ENCODE measurements at regions not wholly inside any gene's neighbourhood (a gene's known extent, or its start where the extent isn't known, plus 50 kb on each side); places are given as distances from the start of the nearest gene placed in this dataset.
"Not testable (repeated sequence)": the region's sequence is repeated elsewhere in the genome, so short reads cannot be mapped to it uniquely, and the experiment has no call there.

DNA sequence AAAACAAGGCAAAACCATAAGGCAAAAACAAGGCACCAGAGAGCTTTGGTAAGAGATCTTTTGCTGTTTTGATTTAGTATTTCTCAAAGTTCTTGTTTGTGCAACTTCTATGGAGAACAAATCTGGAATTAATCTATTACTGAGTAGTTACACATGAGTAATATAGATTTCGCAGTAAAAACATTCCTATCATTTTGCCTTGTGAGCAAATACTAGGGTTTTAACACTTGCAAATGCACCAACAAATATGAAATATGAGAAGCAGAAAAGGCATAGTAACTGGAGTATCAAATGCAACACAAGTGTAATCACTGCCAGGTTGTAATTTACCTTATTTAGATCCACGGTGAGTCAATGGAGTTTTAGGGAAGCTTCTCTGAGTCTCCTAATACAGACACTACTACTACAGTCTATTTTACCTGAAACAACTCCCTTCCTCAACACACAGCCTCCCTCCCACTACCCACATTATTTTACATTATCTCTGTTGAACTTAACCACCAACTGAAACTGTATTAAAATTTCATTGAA, 324.1 kb downstream of the FLRT2 start:
- FAIRE-seq (no peak), DNase-seq (ENCODE audit: low spot score) (no peak)

DNA sequence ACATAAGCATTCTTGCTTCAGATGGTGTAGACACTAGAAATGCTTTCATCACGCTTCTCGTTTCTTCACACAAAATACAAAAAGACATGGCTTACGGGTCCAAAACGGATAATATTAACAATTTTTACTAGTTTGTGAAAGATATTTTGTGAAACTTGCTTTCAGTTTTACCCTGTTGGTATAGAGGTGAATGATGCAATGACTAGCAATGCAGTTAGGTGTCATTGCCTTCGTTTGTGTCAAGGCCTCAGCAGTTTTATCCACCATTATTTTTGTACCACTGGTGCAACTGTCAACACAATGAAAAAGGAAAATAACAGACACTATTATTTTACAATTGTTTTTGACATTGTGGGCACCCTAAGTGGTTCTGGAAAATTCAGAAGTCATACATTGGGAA, 323.0 kb downstream of the FLRT2 start:
- DNase-seq (ENCODE audit: low spot score) = no peak
- FAIRE-seq = no peak

DNA sequence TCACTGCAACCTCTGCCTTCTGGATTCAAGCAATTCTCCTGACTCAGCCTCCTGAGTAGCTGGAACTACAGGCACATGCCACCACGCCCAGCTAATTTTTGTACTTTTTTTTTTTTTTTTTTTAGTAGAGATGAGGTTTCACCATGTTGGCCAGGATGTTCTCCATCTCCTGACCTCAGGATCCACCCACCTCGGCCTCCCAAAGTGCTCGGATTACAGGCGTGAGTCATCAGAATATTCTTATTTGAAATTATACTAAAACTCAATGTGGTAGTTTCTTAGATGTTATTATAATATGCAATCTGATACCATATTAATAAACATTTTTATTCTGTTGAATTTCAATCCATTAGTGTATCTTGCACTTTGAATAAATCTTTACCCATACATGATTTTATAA, 322.2 kb downstream of the FLRT2 start:
- FAIRE-seq; DNase-seq (ENCODE audit: low spot score): not testable (repeated sequence)

DNA sequence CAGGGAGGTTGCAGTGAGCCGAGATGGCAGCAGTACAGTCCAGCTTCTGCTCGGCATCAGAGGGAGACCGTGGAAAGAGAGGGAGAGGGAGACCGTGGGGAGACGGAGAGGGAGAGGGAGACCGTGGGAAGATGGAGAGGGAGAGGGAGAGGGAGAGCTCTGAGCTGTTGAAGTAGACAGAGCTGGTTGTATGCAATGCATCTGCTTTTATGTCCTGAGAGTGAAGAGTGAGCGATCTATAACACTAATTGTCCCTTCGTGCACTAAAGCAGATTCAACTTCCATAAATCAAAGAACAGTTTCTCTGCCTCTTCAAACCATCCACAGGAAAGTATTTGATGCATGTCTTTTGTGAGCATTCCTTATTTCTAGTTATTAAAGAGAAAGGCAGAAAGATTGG, 300.6 kb downstream of the FLRT2 start:
- not testable (repeated sequence) for DNase-seq (ENCODE audit: low spot score); FAIRE-seq

DNA sequence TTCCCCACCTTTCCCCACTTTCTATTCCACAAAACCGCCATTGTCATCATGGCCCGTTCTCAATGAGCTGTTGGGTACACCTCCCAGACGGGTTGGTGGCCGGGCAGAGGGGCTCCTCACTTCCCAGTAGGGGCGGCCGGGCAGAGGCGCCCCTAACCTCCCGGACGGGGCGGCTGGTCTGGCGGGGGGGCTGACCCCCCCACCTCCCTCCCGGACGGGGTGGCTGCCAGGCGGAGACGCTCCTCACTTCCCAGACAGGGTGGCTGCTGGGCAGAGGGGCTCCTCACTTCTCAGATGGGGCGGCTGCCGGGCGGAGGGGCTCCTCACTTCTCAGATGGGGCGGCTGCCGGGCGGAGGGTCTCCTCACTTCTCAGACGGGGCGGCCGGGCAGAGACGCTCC, 299.7 kb downstream of the FLRT2 start:
- FAIRE-seq; DNase-seq (ENCODE audit: low spot score): not testable (repeated sequence)

DNA sequence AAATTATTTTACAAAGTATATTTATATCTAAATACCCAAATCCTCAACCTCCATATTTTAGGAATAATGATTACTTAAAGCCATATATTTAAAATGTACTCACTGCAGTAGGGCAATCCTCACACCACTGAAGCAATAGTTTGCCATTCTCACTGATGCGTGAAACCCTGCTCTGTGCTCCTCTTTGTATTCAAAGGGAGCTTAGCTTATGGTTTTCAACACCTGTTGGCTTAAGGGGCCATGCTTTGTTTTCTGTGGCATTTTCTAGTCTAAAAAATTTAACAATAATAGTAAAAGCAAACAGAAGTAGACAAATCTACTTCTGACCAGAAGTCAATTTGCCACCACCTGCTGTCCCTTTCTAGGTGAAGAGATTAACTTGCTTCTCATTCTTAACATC, 294.6 kb downstream of the FLRT2 start:
- no peak for DNase-seq (ENCODE audit: low spot score)
- no peak for FAIRE-seq

DNA sequence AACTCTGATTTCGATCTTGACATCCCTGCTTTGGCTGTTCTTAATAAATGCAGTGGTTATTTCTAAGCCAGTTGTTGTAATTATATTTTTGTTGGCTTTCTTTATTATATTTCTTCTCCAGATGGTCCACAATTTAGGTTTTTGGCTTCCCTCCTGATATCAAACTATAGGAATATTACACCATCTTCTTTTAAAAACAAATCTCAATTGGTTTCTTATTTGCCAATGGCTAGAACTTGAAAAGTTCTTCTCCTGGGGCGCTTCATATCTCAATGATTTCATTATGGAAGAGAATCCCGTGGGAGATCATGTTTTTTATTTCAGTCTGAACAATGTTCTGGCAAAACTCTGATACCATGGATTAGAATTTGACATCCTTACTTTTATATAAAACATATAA, 292.3 kb downstream of the FLRT2 start:
- DNase-seq (ENCODE audit: low spot score) (no peak), FAIRE-seq (no peak)

DNA sequence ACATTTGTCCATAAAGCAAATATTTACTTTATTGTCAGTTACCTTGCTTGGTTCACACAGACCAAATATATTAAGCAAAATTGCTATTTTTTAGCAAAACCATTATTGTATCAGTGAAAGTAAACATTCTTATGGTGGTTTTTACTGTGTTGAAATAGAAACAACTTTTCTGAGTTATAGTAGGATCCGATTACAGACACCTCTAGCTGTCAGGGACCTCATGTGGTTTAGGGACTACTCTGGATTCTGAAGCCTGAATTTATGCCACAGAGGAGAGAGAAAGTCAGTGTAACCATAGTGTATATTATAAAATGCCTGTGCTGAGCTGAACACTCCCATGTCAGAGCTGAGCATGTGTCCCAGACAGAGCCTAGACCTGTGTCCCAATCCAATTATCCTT, 287.5 kb downstream of the FLRT2 start:
- DNase-seq (ENCODE audit: low spot score) (no peak), FAIRE-seq (no peak)

DNA sequence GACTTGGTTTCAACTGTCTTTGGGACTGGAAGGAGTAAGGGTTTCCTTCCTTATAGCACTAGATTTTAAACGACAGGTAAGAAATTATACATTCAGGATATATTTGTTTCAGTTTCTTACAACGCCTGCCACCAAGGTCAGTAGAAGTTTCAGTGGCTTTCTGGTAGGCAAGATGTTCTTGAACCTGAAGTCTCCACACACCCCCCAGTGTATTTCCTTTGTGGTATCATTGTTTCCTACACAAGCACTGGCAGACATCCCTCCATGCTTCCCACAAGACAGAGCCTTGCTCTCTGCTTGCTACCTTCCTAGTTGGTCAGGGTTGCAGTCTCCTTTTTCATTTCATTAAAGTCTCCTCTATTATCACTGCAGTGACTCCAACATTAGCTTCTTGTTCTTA, 283.1 kb downstream of the FLRT2 start:
- DNase-seq (ENCODE audit: low spot score) (no peak), FAIRE-seq (no peak)

DNA sequence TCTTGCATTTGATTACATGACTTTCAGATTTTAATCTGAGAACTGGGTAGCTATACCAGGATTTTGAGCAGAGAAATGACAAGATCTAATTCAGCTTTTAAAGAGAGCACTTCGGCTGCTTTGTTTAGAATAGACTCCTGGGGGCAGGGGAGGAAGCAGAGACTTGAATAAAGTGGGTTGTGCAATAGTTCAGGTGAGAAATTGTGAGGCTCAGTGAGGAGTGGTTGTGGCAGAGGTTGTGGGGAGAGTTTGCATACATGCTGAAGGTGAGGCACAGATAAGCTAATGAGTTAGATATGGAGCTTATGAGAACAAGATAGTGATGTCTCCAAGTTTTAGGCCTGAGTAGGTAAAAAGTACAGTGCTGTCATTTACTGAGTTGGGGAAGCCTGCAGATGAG, 281.4 kb downstream of the FLRT2 start:
- FAIRE-seq (no peak), DNase-seq (ENCODE audit: low spot score) (no peak)

DNA sequence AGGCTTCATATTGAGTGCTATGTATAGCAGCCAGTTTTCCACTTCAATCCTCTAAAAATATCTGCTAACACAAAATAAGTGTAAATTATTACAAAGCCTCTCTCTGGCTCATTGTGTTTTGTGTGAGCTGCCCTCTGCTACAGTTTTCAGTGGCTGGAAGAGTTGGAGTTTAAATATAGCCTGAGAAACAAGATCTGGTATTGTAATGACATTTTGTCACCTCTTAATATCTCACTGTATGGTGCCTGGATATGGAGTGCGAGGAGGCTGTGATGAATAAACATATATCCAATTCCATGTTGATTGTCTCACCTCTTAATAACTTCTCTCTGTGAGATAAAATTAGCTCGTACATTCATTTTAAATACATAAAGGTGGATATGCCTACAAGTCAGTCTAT, 269.7 kb downstream of the FLRT2 start:
- FAIRE-seq = no peak
- DNase-seq (ENCODE audit: low spot score) = no peak

DNA sequence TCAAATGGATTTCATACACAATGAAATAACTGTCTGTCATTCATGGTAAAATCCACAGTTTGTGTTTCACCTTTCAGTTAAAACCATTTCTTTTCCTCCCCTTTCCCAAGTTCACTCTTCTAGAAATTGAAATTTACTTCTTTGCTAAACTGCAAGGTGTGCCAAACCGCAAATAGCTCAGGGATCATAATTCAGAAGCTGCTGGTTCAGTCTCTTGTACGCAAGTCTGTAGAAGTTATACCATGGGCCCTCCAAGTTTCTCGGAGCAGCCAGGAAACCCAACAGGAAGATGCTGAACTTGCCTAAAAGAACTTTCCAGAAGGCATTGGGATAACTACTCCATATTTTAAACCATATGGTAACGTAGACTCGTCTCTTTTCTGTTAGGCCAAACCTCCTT, 268.9 kb downstream of the FLRT2 start:
- DNase-seq (ENCODE audit: low spot score) = no peak
- FAIRE-seq = no peak

DNA sequence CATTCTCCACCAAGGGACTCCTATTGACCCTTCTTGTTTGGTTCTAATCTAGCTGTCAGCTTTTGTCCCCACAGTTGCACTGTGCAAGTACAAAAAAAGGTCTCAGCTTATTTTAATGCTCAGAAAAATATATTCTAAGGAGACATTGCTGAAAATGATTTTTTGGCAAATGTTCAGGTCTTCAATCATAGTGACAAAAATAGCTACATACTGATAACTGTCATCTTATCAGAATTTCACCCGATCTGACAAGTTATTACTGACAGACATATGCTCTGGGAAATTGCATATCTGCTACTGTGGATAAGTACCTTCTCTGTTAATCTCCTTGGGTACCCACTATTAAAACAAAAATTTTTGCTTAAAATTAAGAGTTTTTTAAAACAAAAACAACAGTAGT, 263.6 kb downstream of the FLRT2 start:
- FAIRE-seq (no peak), DNase-seq (ENCODE audit: low spot score) (no peak)

DNA sequence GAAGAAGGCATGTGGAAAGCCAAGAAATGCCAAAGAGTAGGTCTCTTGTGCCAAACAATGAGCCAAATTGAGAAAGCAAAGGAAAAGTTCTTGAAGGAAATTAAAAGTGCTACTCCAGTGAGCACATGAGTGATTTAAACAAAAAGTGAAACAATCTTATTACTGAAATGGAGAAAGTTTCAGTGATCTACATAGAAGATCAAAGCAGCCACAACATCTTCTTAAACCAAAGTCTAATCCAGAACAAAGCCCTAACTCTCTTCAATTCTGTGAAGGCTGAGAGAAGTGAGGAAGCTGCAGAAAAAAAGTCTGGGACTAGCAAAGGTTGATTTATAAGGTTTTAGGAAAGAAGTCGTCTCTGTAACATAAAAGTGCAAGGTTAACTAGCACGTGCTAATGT, 259.6 kb downstream of the FLRT2 start:
- no peak for FAIRE-seq

DNA sequence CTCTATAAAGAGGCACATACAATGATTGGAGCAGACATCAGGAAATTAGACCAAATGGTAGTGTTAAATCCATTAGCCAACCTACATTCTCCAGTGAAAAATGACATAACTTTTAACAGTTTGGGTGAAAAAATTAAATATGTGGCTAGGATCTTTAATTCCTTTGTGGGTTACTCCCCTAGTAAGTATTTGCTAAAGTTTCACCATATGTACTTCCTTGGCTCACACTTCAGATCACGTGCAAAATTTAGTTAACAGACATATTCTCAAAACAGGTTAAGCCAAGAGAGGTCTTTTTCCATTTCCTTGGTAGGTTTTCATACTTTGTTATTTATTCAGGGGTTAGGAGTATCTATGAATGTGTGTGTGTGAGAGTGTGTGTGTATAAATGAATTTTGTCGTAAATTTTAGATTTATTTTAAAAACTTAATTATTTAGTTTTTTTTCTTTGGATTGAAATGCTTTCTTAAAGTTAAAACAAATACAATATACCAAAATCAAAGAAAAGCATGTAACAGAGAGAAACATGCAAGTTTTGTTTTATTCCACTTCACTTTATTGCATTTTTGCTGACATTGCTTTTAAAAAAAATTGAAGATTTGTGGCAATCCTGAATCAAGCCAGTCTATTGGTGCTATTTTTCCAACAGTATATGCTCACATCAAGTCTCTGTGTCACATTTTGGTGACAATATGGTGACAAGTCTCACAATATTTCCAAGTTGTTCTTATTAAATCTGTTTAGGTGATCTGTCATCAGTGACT, 258.7 kb downstream of the FLRT2 start:
- FAIRE-seq = no peak
- no peak for DNase-seq (ENCODE audit: low spot score)

More for the DNA sequence above, 259.6 kb downstream of the FLRT2 start:
- DNase-seq (ENCODE audit: low spot score) = no peak

DNA sequence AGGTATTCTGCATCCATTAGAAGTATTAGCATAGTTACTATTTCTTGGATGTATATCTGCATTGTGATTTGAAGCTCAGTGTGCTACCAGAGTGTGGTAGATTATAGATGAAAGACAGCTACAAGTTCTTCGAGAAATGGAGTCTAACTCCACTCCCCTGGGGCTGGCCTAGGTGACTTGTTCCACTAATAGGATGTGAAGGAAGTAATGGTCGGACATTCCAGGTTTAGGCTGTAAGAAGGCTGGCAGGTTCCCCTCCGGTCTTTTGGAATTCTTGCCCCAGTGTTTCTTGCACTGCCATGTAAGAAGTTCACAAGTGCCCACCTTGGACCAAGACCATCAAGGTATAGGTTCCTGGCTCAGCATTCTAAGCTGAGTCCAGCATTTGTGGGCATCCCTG, 236.4 kb downstream of the FLRT2 start:
- FAIRE-seq (no peak), DNase-seq (ENCODE audit: low spot score) (no peak)

DNA sequence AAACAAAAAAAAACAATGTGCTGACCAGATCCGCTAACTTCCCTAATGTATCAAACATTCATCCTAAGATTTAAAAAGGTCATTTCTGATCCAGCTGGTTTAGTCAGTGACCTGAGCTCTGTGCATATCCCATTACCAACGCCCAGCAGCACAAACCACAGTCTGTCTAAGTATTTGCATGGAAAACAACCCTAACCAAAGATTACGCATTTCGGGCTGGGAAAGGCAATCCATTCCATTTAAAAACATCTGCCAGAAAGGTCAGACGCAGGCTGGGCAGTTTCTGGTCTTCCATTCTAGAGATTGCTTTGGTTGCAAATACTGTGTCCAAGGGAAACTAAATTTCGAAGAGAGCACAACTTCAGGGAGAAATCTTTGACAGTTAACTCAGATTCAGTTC, 234.9 kb downstream of the FLRT2 start:
- DNase-seq (ENCODE audit: low spot score) (no peak), FAIRE-seq (no peak)

DNA sequence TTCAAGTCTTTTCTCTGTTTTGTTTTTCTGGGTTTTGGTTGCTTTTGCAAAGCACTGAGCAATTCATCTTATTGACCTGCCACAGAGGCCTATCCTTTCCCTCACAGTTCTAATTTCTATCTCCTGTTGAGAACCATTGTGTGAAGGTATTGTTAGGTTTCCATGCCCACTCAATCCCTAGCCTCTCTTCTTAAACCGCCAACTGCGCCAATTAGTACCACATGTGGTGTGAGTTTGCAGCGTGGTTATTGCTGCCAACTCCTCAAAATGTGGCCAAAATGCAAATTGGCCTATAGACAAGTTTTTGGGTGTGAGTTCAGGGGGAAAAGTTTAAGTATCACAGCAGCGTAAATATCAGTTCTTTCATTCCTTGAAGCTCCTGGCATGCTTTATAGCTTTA, 232.6 kb downstream of the FLRT2 start:
- no peak for FAIRE-seq

DNA sequence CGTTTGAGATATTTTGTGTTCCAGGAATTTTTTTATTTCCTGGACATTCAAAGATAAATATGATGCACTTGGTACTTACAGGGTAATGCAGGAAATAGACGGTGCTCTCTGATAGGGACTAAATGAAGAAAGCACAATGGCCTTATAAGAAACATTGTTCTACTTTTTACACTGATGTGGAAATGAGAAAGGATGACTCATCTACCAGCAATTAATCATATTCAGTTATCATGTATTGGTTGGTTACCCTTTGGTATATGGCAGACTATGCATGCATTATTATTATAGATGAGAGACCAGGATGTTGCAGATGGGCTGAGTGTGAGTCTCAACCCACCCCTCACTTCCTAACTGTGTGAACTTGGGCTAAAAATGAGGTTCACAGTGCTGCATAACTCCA, 222.2 kb downstream of the FLRT2 start:
- no peak for DNase-seq (ENCODE audit: low spot score)
- no peak for FAIRE-seq

More for the DNA sequence above, 232.6 kb downstream of the FLRT2 start:
- DNase-seq (ENCODE audit: low spot score) = no peak

DNA sequence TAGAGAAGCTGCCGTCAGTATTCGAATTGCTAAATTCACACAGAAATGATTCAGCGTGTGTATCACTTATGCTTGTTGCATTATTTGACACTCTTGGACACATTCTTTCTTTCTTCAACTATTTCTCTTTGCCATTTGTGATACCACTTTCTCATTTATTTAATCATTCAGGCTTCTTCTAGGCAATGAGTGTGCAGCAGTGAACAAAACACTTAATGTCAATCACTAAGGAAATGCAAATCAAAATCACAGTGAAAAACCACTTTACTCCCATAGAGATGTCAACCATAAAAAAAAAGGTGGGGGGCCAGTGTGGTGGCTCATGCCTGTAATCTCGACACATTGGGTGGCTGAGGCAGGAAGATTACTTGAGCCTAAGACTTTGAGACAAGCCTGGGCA, 214.6 kb downstream of the FLRT2 start:
- no peak for DNase-seq (ENCODE audit: low spot score)
- FAIRE-seq = no peak

DNA sequence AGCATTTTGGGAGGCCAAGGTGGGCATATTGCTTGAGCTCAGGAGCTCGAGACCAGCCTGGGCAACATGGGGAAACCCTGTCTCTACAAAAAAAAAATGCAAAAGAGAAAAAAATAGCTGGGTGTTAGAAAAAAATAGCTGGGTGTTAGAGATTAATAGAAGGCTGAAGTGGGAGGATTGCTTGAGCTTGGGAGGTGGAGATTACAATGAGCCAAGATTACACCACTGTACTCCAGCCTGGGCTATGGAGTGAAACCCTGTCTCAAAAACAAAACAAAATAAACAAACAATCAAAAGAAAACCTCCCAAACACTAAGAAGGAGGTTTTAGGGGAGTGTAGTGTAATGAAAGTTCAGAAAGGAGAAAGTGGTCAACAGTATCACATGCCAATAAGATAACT, 202.1 kb downstream of the FLRT2 start:
- FAIRE-seq (no peak), DNase-seq (ENCODE audit: low spot score) (no peak)

DNA sequence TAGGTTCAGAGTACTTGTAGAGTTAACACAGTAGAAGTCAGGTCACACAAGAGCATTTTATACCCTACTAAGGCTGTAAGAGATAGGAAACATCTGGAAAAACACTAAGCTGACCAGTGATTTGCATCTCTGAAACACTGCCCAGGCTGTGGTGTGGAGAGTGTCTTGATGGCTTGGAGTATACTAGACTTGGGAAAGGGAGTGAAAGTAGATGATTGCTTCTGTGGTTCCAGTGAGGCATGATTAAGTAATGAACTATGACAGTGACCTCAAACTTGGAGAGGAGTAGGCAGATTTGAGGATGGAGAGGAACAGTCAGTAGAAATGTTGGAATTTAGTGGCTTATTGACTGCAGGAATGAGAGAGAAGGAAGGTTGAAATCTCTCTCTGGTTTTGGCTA, 201.2 kb downstream of the FLRT2 start:
- no peak for DNase-seq (ENCODE audit: low spot score)
- no peak for FAIRE-seq

DNA sequence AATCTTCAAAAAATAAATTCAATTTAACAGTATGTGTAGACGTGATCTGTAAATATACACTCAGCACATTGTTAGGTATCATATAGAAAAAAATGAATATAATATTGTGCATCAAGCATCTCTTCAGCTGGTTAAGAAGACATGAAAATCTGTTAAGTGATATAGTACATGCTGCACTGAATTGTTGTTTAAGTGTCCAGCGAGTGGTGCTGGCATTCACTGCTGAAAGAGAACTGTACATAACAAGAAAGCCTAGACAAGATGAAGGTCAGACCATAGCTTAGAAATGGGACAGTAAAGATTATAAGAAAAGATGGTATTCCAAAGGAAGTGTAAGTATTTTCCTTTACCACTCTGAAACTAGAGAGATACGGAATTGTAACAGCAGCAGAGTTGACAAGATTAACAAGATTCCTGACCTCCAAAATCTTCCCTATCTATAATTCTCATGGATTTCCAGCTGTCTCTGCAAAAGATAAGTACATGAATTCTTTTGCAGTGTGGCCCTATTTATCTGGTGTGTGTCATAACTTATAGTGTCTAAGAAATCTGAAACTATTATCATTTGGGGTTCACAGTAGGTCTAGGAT, 198.6 kb downstream of the FLRT2 start:
- DNase-seq (ENCODE audit: low spot score) (no peak), FAIRE-seq (no peak)
